GM03348 (cell line): ENCODE measurements at regions not wholly inside any gene's neighbourhood (a gene's known extent, or its start where the extent isn't known, plus 50 kb on each side); places are given as distances from the start of the nearest gene placed in this dataset.
A peak's percentile ranks its signal among the peaks of the same experiment; 100 is the strongest.

Experiments used
- DNase-seq: peaks from one replicate; pipeline ENCODE4 v3.0.0; 2012; ENCODE audit warnings: low spot score

- no peak for DNase-seq
Observed at GRCh38 chr12:43294916-43295315, 257.1 kb downstream of the ADAMTS20 start.

GRCh38 chr12:43294147-43294546 is 257.9 kb downstream of the ADAMTS20 start:
- DNase-seq = no peak

- DNase-seq = no peak
Observed at GRCh38 chr12:43293396-43293795, 258.6 kb downstream of the ADAMTS20 start.

DNA sequence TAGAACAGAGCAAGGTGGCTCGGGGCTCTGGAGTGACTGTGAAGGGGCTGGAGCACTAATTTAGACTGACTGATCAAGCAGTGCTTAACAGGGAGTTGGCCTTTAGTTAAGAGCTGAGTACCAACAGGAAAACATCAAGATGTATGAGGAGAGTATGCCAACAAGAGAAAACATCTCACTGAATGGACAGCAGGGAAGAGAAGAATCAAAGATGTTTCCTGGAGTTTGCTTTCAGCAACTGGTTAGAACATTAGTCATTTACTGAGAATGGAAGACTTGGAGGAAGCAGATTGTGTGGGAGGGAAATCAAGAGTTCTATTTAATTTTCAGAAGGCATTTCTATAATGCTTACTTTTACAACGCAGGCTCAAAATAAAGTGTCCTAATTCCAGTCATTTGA is 259.3 kb downstream of the ADAMTS20 start:
- DNase-seq = peak; percentile 45

GRCh38 chr12:43291516-43291915 is 260.5 kb downstream of the ADAMTS20 start:
- peak; percentile 13 for DNase-seq

- no peak for DNase-seq
Observed at GRCh38 chr12:43290836-43291235, 261.2 kb downstream of the ADAMTS20 start.

DNA sequence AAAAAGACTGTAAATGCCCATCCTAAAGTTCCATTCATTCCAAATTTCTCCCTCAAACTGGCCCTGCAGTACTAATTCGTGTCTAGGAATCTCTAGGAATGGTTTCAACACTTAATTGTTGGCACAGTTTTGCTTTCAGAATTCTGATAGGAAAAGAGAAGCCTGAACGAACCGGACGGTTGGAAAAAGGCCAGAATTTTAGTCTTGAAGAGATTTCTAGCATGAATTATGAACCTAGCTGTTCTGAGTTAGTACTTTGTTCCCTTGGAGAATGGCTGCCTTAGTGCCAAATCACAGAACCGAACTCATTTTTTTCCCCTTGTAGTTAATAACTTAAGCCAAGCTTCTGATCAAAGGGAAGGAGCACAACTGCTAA is 262.6 kb downstream of the ADAMTS20 start:
- no peak for DNase-seq

DNA sequence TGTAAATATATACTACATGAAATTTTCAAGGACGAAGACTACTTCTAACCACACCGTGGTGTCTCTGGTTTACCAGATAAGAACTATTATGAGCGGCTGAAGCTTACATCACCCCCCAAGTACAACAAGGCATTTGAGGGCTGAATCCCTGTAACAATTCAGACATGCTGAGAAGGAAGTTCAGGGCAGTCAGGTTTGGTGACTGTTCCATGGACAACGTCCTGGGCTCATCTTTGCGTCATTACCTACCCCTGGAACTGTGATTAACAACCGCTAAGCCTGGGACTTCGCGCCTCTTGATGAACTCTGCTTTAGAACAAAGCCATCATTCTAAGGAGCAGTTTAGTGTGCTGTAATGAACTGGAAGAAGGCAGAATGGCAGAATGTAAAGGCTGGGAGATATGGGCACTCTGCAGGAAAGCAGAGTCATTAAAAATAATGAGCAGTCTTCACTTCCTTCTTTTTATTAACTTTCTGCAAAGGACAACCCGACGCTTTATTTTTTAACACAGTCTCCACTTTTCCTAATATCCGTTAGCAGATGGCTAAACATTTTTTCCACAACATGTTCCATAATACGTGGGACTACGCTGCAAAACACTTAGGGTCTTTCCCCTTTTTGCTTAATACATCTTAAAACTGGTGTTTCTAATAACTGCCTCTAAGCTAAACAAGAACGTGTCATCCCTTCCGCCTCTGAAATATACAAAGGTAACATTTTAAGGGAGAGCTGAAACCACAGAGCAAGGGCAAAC is 263.2 kb downstream of the ADAMTS20 start:
- DNase-seq = no peak

DNA sequence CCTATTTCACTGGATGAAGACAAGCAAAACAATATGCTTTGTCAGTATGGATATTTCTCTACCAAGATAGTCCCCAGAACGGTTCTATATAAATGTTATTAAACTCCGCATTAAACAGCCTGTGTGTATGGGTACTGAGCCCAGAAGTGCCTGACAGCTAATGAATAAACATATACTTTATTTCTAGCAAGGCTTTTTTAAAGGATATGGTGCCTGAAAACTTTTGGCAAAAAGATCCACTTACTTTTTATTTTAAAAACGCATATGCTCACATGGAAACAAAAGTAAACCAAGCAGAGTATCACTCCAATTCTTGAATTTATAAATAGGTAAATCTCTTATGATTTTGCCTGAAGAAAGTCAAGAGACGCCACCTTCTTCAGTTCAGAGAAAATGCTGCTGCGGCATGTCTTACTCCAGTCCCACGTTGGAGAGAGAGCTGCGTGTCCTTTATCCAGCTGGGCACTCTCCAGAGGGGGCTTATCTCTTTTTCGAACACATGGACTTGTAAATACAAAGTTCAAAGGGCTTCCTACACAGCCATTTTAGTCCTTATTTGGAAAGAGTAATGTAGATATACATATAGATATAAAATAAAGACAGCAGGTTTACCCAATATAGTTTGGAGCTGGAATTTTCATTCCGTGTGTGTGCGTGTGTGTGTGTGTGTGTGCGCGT is 264.2 kb downstream of the ADAMTS20 start:
- no peak for DNase-seq

DNA sequence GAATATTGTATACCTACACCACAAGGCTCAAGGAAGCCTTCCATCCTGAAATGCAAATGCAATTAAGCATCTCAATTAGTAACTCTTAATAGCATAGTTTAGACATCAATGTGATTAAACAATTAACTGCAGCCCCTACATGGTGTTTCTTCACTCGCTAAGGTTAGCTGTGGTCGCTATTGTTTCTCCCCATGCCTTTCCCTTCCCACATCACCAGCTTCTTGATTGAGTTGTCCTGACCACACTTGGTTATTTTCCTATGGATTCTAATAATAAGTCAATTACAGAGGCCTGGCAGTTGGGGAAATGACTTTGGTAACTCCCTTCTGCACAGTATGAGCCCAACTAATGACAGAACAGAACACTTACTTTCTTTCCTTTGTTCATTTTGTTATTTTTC is 265.0 kb downstream of the ADAMTS20 start:
- no peak for DNase-seq

GRCh38 chr12:43285159-43285598 is 266.8 kb downstream of the ADAMTS20 start:
- peak; percentile 78 for DNase-seq

- DNase-seq = no peak
Observed at GRCh38 chr12:43284486-43285158, 267.4 kb downstream of the ADAMTS20 start.

GRCh38 chr12:43283206-43283605 is 268.8 kb downstream of the ADAMTS20 start:
- DNase-seq = no peak

DNA sequence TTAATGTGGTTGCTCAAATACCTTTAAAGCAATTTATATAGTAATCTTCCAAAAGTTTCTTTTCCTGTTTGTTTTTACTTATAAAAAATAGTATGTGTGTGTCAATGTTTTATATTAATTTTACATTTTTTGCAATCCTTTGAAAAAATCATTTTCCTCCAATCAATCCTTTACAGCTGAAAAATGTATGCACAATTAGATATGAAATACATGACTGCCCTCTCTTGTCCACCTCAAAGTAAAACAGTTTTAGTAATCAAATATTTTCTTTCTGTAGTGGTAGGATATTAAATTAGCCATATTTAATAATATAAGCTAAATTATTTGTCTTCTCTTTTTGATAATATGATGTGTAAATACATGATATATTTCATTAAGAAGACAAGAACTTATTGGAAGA is 269.9 kb downstream of the ADAMTS20 start:
- DNase-seq = peak; percentile 22

GRCh38 chr12:43281563-43281962 is 270.4 kb downstream of the ADAMTS20 start:
- no peak for DNase-seq

DNA sequence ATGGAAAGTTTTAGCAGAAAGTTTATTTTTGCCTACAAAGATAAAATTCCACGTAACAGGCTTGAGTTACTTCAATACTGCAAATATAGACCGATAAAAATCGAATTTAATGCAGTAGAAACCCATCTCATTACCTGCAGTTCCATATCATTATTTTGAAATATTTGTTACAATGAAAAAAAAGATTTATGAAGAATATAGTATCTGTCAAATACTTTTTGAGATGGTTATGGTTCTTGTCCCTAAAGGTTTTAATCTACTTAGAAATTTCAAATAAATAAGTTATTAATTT is 273.5 kb downstream of the ADAMTS20 start:
- no peak for DNase-seq

DNA sequence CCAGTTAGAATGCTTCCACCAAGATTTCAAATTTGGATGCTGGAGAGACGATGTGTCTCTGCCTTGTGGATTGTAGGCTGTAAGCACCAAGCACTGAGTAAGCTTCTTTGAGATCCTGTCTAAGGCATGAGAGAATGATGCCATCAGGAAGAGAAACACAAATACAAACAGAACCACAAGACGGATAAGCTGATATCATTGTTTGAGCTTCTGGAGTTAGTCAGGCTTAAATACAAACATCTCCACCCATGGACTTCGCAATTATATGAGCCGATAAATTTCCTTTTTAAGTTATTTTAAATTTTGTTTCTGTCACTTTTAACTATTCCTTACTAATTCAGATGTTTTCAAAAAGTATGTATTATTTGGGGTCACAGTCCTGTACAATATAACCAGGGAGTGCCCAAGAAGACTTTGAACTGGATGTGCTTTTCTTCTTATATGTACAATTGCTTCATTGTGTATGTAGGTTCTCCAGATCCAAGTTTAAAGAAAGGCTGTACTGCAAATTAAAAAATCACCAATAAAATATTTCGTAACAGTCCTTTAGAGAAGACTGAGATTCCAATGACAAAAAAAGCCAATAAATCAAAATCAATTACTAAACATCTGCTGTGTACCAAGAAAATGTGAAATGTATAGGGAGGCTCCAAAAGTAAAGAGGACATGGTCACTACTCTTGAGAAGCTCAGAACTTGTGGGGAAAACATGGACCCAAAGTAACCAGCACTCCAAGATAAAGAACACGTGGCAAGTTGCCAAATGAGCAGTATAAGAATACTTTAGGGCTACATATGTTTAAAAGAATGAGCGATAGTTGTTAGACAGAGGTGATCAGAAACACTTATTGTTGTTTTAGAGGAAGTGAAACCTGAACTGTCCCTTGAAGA is 274.1 kb downstream of the ADAMTS20 start:
- DNase-seq = no peak

GRCh38 chr12:43273467-43273866 is 278.5 kb downstream of the ADAMTS20 start:
- no peak for DNase-seq

- DNase-seq = no peak
Observed at GRCh38 chr12:43271659-43272058, 280.3 kb downstream of the ADAMTS20 start.

DNA sequence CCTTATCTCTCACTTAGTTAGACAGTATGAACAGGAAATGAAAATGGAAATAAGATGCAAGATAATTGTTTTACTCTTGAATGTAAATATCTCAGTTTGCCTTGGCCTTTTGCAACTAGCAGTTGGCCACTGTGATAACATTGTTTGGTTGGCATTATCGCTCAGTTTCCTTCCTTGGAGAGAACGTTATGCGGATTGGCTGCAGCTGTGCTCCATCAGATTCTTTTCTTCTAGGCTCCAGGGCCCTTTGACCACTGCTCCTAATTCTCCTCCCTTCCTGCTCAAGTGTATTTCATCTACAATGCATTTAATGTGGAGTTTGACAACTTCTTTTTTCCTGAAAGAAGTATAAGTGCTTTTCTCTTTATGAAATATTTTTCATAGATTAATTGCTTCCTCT is 284.2 kb downstream of the ADAMTS20 start:
- no peak for DNase-seq

DNA sequence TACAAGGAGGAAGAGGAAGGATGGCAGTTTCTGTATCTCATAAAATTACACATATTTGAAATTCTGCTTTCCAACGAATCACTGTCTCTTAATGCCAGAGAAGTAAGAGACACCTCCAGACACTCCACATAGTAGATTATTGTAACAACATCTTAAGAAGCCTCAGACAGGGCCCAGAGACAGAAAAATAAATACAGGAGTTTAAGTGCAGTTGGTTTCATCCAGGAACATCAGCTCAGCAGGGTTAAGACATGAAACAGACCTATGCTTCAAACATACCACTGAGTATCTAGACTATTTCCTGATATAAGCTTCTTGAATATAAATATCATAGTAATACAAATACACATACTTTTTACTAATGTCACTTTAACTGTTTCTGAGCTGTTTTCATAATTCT is 290.3 kb downstream of the ADAMTS20 start:
- DNase-seq = no peak

GRCh38 chr12:43255522-43256111 is 296.4 kb downstream of the ADAMTS20 start:
- no peak for DNase-seq
